OCI-LY7 (cell line): ENCODE measurements at regions not wholly inside any gene's neighbourhood (a gene's known extent, or its start where the extent isn't known, plus 50 kb on each side); places are given as distances from the start of the nearest gene placed in this dataset.

Experiments
- EZH2phosphoT487 ChIP-seq: fragments of 200-600 bp; sonication (generic); IDR thresholded peaks from 2 replicates; pipeline ENCODE4 v1.6.1; 2018; ENCODE audit warnings: low read depth, borderline replicate concordance, mild to moderate bottlenecking, mixed run types, antibody characterized with exemption, low read length, moderate library complexity, mixed read lengths
- TF ChIP-seq, protein P1 (sequence below): fragments of 200-600 bp; sonication (generic); conservative IDR thresholded peaks from 2 replicates; pipeline ENCODE4 v1.5.1; 2014; ENCODE audit warnings: mild to moderate bottlenecking, antibody characterized with exemption, low read length, moderate library complexity, mixed read lengths

- TF ChIP-seq, protein P1, sequence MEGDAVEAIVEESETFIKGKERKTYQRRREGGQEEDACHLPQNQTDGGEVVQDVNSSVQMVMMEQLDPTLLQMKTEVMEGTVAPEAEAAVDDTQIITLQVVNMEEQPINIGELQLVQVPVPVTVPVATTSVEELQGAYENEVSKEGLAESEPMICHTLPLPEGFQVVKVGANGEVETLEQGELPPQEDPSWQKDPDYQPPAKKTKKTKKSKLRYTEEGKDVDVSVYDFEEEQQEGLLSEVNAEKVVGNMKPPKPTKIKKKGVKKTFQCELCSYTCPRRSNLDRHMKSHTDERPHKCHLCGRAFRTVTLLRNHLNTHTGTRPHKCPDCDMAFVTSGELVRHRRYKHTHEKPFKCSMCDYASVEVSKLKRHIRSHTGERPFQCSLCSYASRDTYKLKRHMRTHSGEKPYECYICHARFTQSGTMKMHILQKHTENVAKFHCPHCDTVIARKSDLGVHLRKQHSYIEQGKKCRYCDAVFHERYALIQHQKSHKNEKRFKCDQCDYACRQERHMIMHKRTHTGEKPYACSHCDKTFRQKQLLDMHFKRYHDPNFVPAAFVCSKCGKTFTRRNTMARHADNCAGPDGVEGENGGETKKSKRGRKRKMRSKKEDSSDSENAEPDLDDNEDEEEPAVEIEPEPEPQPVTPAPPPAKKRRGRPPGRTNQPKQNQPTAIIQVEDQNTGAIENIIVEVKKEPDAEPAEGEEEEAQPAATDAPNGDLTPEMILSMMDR = peak; percentile 92
- no peak for TF ChIP-seq EZH2phosphoT487
Measured at GRCh38 chr1:90114521-90115141, 119.7 kb downstream of the ZNF326 start.
